GM21737 (cell line): ENCODE measurements at regions not wholly inside any gene's neighbourhood (a gene's known extent, or its start where the extent isn't known, plus 50 kb on each side); places are given as distances from the start of the nearest gene placed in this dataset.

Source experiments
- ATAC-seq: cut with Tn5 transposase; IDR thresholded peaks from one replicate; pipeline ENCODE4 v1.9.1; 2021; ENCODE audit warnings: mild to moderate bottlenecking, moderate library complexity; ENCODE audit not compliant: unreplicated experiment

- ATAC-seq = no peak
These were observed 65.5 kb upstream of the SIX2 start for GRCh38 chr2:45074713-45075112.

DNA sequence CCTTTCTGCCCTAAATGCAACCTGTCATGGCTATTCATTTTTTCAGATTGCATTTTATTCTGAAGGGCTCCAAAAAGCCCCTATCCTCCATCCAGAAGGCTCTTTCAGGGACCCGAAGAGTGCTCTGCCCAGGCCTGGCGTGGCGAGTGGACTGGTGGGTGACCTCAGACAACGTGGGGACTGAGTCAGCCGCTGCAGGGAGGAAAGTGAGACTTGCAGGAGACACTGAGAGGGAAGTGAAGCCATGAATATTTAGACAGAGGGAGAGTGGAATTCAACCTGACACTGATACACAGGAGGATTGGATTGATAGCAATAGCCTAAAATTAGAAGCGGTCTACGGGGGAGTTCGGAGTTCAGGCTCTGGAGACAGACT lies 63.6 kb upstream of the SIX2 start:
- ATAC-seq = no peak

- ATAC-seq = no peak
These were observed 63.0 kb upstream of the SIX2 start for GRCh38 chr2:45072064-45072861.

DNA sequence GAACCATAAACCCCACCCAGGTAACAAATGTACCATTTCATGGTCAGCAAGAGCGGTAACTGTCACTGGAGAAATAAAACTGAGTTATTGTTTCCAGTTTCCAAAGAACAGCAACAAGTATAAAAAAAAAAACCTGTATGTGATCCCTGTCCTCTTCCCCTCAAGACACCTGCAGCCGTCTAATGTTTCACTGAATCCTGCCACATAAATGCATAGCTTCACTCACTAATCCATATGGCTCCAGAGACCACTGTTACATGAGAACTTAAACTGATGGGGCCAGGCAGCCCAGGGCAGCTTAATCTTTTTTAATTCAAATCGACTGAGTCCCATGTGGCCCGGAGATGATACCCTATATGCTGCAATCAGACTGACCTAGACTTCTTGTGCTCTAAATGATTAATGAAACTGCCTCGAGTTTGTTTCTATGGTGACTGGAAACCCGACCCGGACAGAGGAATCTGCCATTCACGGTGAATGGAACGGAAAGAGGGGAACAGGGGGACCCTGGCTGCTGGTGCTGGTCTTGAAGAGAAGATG lies 60.9 kb upstream of the SIX2 start:
- no peak for ATAC-seq

- no peak for ATAC-seq
These were observed 60.4 kb upstream of the SIX2 start for GRCh38 chr2:45069684-45070083.

GRCh38 chr2:45068571-45069140 lies 59.4 kb upstream of the SIX2 start:
- ATAC-seq = no peak

DNA sequence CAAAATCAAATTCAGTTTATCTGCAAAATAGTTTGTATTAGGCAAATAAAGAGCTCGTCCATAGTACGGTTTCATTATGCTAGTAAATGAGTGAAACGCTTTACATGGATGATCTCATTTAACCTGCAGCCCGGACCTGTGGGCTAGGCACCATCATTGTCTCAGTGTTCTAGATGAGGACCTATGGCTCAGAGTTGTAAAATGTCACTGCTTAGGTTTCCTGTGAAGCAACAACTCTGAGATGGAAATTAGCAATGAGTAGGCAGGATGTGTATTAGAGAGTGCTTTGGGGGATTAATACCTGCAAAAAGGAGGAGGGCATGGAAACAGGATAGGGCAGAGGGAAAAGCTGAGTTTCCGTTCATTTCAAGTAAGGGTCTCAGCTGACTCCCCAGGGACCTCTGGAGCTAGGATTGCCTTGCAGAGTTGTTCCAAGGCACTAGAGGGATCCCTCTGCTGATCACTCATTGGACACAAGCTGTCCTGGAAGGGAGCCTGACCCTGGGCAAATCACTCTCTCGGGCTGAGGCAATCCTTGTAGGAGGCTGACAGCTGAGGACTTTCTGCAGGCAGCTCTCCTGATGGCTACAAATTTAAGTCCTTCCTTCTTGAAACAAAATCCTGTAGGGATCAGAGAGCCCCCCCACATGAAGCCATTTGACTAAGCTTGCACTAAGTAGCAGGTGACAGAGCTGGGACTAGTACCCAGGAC lies 58.8 kb upstream of the SIX2 start:
- no peak for ATAC-seq
